ENCODE measurements at regions not wholly inside any gene's neighbourhood (a gene's known extent, or its start where the extent isn't known, plus 50 kb on each side); places are given as distances from the start of the nearest gene placed in this dataset.

- TF ChIP-seq, protein P1, sequence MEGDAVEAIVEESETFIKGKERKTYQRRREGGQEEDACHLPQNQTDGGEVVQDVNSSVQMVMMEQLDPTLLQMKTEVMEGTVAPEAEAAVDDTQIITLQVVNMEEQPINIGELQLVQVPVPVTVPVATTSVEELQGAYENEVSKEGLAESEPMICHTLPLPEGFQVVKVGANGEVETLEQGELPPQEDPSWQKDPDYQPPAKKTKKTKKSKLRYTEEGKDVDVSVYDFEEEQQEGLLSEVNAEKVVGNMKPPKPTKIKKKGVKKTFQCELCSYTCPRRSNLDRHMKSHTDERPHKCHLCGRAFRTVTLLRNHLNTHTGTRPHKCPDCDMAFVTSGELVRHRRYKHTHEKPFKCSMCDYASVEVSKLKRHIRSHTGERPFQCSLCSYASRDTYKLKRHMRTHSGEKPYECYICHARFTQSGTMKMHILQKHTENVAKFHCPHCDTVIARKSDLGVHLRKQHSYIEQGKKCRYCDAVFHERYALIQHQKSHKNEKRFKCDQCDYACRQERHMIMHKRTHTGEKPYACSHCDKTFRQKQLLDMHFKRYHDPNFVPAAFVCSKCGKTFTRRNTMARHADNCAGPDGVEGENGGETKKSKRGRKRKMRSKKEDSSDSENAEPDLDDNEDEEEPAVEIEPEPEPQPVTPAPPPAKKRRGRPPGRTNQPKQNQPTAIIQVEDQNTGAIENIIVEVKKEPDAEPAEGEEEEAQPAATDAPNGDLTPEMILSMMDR (IDR thresholded peaks at IDR 0.05; ENCODE audit: low read depth, low read length) = no peak
- no peak overlapping the region for H3K4me3 ChIP-seq (ENCODE audit: low read depth, low read length)
Observed at GRCh38 chr3:117938974-117939373, 1095.7 kb downstream of the IGSF11 start.

- TF ChIP-seq, protein P1 (IDR thresholded peaks at IDR 0.05; ENCODE audit: low read depth, low read length) = no peak
- no peak overlapping the region for H3K4me3 ChIP-seq (ENCODE audit: low read depth, low read length)
Observed at GRCh38 chr3:117939425-117940027, 1095.1 kb downstream of the IGSF11 start.

- TF ChIP-seq, protein P1 (IDR thresholded peaks at IDR 0.05; ENCODE audit: low read depth, low read length) = no peak
- H3K4me3 ChIP-seq (ENCODE audit: low read depth, low read length) = no peak overlapping the region
Observed at GRCh38 chr3:117941015-117941414, 1093.6 kb downstream of the IGSF11 start.

DNA sequence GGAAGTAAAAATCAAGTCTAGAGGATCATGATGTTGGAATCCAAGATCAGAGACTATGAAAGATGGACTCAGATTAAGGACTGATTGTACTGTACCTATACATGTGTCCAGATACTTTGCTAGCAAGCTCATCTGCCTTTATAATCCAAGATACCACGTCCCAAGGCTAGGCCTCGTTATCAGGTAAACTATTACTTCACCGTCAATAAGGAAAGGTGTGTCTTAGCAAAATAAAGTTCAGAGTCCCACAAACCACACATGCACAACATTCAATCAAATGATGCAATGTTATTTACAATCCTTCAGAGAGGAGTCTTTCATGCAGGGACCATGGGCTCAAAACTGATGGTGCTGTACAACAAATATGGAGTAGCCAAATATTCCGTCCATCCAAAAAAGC is 1092.9 kb downstream of the IGSF11 start:
- TF ChIP-seq, protein P1 (IDR thresholded peaks at IDR 0.05; ENCODE audit: low read depth, low read length) = no peak
- no peak overlapping the region for H3K4me3 ChIP-seq (ENCODE audit: low read depth, low read length)

GRCh38 chr3:117954131-117954530 is 1080.5 kb downstream of the IGSF11 start:
- no peak overlapping the region for H3K4me3 ChIP-seq (ENCODE audit: low read depth, low read length)
- TF ChIP-seq, protein P1 (IDR thresholded peaks at IDR 0.05; ENCODE audit: low read depth, low read length) = no peak

DNA sequence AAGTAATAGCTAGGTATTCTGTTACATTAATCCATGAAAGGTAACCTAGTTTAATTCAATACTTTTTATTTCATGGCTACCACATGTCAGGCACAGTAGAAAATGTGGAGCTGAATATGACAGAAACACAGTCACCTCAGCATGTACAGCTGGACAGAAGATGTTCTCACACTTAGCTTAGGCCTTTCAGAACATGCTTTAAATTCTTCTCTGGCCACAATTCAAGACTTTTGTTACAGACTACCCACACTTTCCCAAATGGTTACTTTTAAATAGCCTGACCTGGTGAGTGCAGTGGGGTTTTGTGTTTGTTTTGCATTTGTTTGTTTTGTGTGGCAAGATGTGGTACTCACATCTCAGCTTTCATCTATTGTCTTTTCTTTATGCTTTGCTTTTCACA is 1079.5 kb downstream of the IGSF11 start:
- TF ChIP-seq, protein P1 (IDR thresholded peaks at IDR 0.05; ENCODE audit: low read depth, low read length) = no peak
- no peak overlapping the region for H3K4me3 ChIP-seq (ENCODE audit: low read depth, low read length)

GRCh38 chr3:117958027-117958426 is 1076.6 kb downstream of the IGSF11 start:
- TF ChIP-seq, protein P1 (IDR thresholded peaks at IDR 0.05; ENCODE audit: low read depth, low read length) = no peak
- H3K4me3 ChIP-seq (ENCODE audit: low read depth, low read length) = no peak overlapping the region

Data from WI38 (cell line).